Tibial nerve (tissue), 4 donors: ENCODE measurements at regions not wholly inside any gene's neighbourhood (a gene's known extent, or its start where the extent isn't known, plus 50 kb on each side); places are given as distances from the start of the nearest gene placed in this dataset.
A peak's percentile ranks its signal among the peaks of the same experiment; 100 is the strongest.

Experiments used
- DNase-seq, 2 donors: peaks; one replicate each; pipeline ENCODE4 v3.0.0-alpha.2; 2019; ENCODE audit warnings: low spot score in 2 of 2
- H3K27ac ChIP-seq, 4 donors: fragments of 200-600 bp; sonication (generic) in 3 of 4; one replicate each; pipeline ENCODE4 v1.5.1; 2017 to 2019; ENCODE audit warnings: mild to moderate bottlenecking in 1 of 4
- H3K27me3 ChIP-seq, 2 donors: fragments of 200-600 bp; sonication (generic) in 1 of 2; one replicate each; pipeline versions ENCODE4 v1.5.1 to v1.6.0; 2017 to 2019
- H3K36me3 ChIP-seq, 3 donors: fragments of 200-600 bp; sonication (generic); one replicate each; pipeline ENCODE4 v1.5.1; 2018 to 2019
- H3K4me1 ChIP-seq, 4 donors: fragments of 200-600 bp; sonication (generic) in 3 of 4; one replicate each; pipeline ENCODE4 v1.5.1; 2017 to 2019
- H3K4me3 ChIP-seq, 4 donors: fragments of 200-600 bp; sonication (generic) in 3 of 4; one replicate each; pipeline ENCODE4 v1.5.1; 2017 to 2019; ENCODE audit warnings: mild to moderate bottlenecking in 1 of 4, moderate library complexity in 1 of 4
- H3K9me3 ChIP-seq, 4 donors: fragments of 200-600 bp; sonication (generic) in 3 of 4; one replicate each; pipeline ENCODE4 v1.5.1; 2017 to 2019
- CTCF ChIP-seq, 5 experiments: fragments of 200-600 bp in 3 of 5; fragments of 450-650 bp in 2 of 5; sonication (generic) in 3 of 5; IDR thresholded peaks; one replicate each; pipeline ENCODE4 v1.5.1; 2016 to 2019; ENCODE audit warnings: antibody characterized with exemption in 5 of 5, mild to moderate bottlenecking in 3 of 5, moderate library complexity in 2 of 5
- EP300 ChIP-seq, 2 donors: sonication (generic); formaldehyde crosslinking; IDR thresholded peaks; one replicate each; pipeline ENCODE4 v1.6.1; 2017; ENCODE audit warnings: antibody characterized with exemption in 2 of 2, mild to moderate bottlenecking in 1 of 2
- POLR2A ChIP-seq, 2 donors: fragments of 450-650 bp; IDR thresholded peaks; one replicate each; pipeline ENCODE4 v1.6.1; 2017; ENCODE audit warnings: antibody characterized with exemption in 2 of 2, mild to moderate bottlenecking in 2 of 2, moderate library complexity in 2 of 2
- WGBS, 2 donors: methylation state at CpG; one replicate each; pipeline ENCODE4 v1.1.5; 2018; 5-methylcytosine and 5-hydroxymethylcytosine counted together

- H3K27me3 ChIP-seq = no peaks in the 10 kb centered on the region
- no peaks in the 10 kb centered on the region for H3K36me3 ChIP-seq
- H3K9me3 ChIP-seq = peaks cover 0 to under 1% (median 0%) of the 10 kb centered on the region in 4 donors
- WGBS, 2 donors = 77 to 85% methylated on average over 1 of the region's 1 CpG
- DNase-seq = no peak
- peaks cover 0 to 19% (median 3%) of the 10 kb centered on the region in 4 donors for H3K4me1 ChIP-seq
- no peak for TF ChIP-seq POLR2A (IDR thresholded peaks at IDR 0.05)
- TF ChIP-seq CTCF (IDR thresholded peaks at IDR 0.05) = no peak
- no peak for TF ChIP-seq EP300 (IDR thresholded peaks at IDR 0.05)
- H3K27ac ChIP-seq = no peak overlapping the region
- H3K4me3 ChIP-seq = no peak overlapping the region
These were observed 272.0 kb downstream of the BLID start for GRCh38 chr11:121844016-121844415.

GRCh38 chr11:121842192-121842585 lies 273.8 kb downstream of the BLID start:
- Histone ChIP-seq H3K27ac (peak overlapping the region in 2 of 4 donors; percentile 72 to 78), H3K9me3 (no peaks in the 10 kb centered on the region), H3K36me3 (no peaks in the 10 kb centered on the region), H3K4me3 (no peak overlapping the region), H3K4me1 (peaks cover 0 to 19% (median 3%) of the 10 kb centered on the region in 4 donors), H3K27me3 (no peaks in the 10 kb centered on the region)
- TF ChIP-seq POLR2A (IDR thresholded peaks at IDR 0.05) = no peak
- no peak for TF ChIP-seq CTCF (IDR thresholded peaks at IDR 0.05)
- TF ChIP-seq EP300 (IDR thresholded peaks at IDR 0.05) = no peak
- DNase-seq = no peak
- 62 to 72% methylated on average over 5 of the region's 5 CpGs for WGBS, 2 donors

- Histone ChIP-seq H3K4me3 (no peak overlapping the region), H3K27ac (peak overlapping the region in 3 of 4 donors; percentile 7 to 78 (median 72)), H3K9me3 (peaks cover 0 to 4% (median 0%) of the 10 kb centered on the region in 4 donors), H3K4me1 (peaks cover 0 to 19% (median 3%) of the 10 kb centered on the region in 4 donors), H3K27me3 (no peaks in the 10 kb centered on the region), H3K36me3 (no peaks in the 10 kb centered on the region)
- TF ChIP-seq EP300 (IDR thresholded peaks at IDR 0.05) (no peak), POLR2A (IDR thresholded peaks at IDR 0.05) (no peak), CTCF (IDR thresholded peaks at IDR 0.05) (no peak)
- 17 to 18% methylated on average over 5 of the region's 5 CpGs for WGBS, 2 donors
- no peak for DNase-seq
These were observed 274.4 kb downstream of the BLID start for GRCh38 chr11:121841487-121842191.

DNA sequence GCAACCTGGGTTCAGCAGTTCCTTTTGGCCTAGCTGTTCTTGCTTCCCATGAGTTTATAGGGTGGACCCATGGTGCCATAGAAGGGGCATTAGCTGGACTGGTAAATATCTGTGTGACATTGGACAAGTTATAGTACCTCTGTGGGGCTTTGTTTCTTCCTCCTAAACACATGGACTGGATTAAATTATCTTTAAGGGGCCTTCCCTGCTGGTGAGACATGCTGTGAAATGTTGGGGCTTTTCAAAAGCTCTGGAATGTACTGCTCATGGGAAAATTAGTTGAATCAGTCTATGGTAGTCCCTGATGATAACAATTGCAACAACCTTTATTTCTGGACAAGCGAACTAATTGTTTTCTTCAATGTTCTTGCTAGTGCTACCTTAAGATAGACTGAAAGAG lies 276.2 kb downstream of the BLID start:
- peaks cover 0 to 4% (median 0%) of the 10 kb centered on the region in 4 donors for H3K9me3 ChIP-seq
- H3K4me3 ChIP-seq = no peak overlapping the region
- no peak overlapping the region for H3K27ac ChIP-seq
- 96 to 97% methylated on average over 1 of the region's 1 CpG for WGBS, 2 donors
- no peaks in the 10 kb centered on the region for H3K36me3 ChIP-seq
- TF ChIP-seq EP300 (IDR thresholded peaks at IDR 0.05) (no peak), CTCF (IDR thresholded peaks at IDR 0.05) (no peak), POLR2A (IDR thresholded peaks at IDR 0.05) (no peak)
- H3K27me3 ChIP-seq = no peaks in the 10 kb centered on the region
- peaks cover 0 to 19% (median 3%) of the 10 kb centered on the region in 4 donors for H3K4me1 ChIP-seq
- DNase-seq = no peak

- DNase-seq = no peak
- Histone ChIP-seq H3K4me1 (peaks cover 0 to 19% (median 3%) of the 10 kb centered on the region in 4 donors), H3K27me3 (no peaks in the 10 kb centered on the region), H3K27ac (no peak overlapping the region), H3K4me3 (no peak overlapping the region), H3K36me3 (no peaks in the 10 kb centered on the region), H3K9me3 (peaks cover 0 to 13% (median 2%) of the 10 kb centered on the region in 4 donors)
- whole genome bisulfite sequencing, 2 donors = 81 to 88% methylated on average over 1 of the region's 1 CpG
- TF ChIP-seq CTCF (IDR thresholded peaks at IDR 0.05) (no peak), POLR2A (IDR thresholded peaks at IDR 0.05) (no peak), EP300 (IDR thresholded peaks at IDR 0.05) (no peak)
These were observed 277.4 kb downstream of the BLID start for GRCh38 chr11:121838571-121838970.
